HG02678 (cell line): ENCODE measurements at regions not wholly inside any gene's neighbourhood (a gene's known extent, or its start where the extent isn't known, plus 50 kb on each side); places are given as distances from the start of the nearest gene placed in this dataset.

ENCODE experiments used
- ATAC-seq: cut with Tn5 transposase; IDR thresholded peaks from one replicate; pipeline ENCODE4 v1.9.1; 2021; ENCODE audit warnings: mild to moderate bottlenecking, moderate library complexity; ENCODE audit not compliant: unreplicated experiment

DNA sequence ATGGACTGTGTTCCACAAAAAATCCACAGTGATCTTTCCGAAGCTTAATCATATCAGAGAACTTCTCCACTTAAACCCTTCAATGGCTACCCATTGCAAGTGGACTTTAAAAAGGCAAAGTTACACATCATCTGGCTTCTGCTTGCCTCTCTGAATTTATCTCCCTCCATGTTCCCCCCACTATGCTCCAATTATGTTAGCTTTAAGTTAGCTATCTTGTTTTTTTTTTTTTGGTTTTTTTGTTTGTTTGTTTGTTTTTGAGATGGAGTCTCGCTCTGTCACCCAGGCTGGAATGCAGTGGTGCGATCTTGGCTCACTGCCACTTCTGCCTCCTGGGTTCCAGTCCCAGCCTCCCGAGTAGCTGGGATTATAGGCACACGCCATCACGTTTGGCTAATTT lies 166.4 kb upstream of the ADGRL2 start:
- ATAC-seq = no peak

DNA sequence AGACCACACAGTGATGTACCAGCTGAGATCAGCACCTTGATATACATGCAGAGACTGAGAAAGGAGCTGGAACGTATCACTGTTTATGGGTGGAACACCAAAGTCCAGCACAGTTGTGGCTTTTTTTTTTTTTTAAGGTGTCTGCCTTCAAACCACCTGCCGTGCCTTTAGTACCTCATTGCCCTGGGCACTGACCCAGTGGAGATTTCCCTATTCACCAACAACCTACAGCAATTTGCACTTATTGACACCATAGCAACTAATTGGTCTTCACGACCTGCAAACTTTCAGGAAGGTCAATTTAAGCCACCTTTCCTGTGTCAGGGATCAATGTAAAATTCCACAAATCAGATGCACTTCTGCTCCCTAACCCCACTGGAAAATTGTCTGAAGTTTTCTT lies 181.6 kb upstream of the ADGRL2 start:
- no peak for ATAC-seq

DNA sequence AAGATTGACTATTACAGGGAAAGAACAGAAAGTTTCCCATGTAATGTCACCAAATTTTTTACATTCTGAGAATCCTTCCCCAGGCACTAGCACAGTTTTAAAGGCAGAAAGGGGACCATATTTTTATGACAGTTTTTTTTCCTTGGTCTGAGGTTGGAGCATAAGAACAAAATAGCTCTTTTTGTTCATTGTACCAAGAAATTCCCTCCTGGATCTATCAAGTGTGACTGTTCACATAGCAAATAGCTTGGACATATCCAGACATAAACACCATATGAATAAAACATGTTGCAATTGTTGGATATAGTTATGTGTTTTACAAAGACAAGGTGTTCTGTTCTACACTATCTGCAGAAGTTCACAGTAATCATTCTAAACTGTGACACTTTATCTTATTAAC lies 182.4 kb upstream of the ADGRL2 start:
- no peak for ATAC-seq

DNA sequence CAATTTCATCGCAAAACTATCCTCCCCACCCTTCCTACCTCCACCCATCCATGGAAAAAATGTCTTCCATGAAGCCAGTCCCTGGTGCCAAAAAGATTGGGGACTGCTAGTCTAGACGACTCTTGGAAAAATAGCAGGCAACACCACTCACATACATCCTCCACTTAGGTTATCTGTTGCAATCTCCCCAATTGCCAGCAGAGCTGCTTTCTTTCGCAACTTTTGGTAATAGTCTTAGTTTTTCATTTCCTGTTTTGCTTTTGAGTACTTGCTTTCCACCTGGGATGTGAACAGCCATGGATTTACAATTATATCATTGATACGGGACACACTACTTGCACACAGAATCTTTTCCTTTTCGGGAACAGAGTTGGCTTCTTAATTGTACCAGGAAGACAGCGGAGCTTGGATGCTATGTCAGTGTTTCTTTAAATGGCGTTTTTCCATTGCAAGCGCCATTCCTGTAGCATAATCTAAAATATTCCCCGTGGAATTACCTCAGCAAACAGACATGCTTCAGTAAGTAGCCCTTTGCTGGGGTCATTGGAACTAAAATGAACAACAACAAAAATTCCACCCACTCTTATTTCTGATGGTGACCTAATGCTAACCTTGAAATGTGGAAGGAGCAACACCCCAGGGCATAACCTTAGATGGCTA lies 183.3 kb upstream of the ADGRL2 start:
- ATAC-seq = no peak

DNA sequence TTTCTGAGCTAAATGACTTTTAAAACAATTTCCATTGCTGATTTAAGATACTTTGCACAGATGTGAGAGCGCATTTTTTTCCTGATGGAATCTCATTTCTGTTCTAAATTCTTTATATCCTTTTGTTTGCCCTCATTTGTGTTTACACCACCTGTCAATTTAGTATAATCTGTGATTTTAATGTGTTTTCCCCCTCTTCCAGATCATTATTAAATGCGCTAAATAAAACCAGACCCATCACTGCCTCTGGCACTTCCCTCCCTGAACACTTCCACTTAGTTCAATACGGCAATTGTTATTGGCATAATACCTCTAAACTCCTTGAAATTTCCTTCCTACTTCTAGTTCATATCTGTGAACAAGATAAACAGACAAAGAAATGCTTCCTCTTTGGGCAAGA lies 186.9 kb upstream of the ADGRL2 start:
- no peak for ATAC-seq

DNA sequence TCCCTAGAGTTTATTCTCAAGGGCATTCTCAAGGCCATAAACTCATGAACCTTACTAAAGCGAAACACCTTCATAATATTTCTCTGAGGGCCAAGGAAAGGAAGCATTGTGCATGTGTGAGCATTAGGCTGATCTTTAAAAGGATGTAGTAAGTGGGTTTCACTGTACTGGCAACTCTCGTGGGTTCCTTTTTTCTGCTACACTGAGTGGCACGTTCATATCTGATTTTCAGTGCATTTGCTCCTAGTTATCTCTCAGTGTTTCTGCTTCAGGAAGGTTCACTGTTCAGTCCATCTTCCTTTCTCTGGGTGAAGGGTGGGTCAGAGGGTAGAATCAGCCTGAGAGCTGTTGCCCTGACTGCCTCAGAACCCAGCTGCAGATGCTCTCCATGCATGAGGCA lies 192.8 kb upstream of the ADGRL2 start:
- ATAC-seq = no peak

DNA sequence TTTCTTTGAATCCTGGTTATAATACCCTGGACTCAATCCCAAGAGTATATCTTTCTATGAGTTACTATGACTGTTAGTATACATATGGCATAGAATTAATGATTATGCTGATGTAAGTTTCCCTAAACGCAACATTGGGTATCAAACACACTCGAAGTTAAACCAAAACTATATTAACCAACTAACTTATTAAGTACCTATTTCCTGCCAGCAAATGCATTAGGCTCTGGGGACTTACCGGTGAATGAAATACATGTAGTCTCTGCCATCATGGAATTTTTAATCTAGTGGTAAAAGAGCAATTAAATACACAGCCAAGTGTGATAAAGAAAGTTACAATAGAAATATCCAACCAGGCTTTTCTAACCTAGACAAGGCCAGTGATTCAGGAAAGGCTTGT lies 193.6 kb upstream of the ADGRL2 start:
- ATAC-seq = peak; percentile 40

DNA sequence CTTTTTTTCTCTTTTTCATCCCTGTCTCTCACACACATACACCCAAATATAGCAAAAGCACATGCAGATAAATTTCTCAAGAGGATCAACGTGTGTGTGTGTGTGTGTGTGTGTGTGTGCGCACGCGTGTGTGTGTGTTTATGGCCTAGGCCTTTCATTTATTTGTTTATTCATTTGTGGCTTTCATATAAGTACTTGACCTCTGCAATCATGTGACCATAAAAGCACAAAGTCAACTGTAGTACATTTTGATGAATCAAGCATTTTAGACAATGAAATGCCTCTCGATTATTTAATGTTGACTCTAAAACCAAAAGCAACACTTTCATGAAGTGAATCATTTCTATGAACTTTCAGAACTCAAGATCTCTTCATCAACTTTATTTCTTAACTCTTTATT lies 194.1 kb upstream of the ADGRL2 start:
- no peak for ATAC-seq

DNA sequence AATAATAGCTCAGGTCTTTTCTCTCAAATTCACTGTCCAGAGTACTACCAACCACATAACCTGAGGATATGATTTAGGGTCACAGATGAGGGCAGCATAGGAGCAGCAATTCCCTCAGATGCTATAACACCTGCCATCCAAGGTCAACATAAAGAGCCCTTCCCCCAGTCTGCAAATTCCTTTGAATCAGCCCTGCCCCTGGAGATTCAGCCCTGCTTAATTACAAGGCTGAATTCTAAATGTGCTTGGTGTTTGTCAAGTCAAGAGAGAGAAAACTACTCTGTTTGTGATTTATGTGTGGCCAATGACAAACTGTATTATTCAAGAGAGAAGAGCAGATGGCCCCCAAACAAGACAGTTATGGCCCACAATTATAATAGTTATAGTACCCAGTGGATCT lies 195.7 kb upstream of the ADGRL2 start:
- ATAC-seq = no peak

DNA sequence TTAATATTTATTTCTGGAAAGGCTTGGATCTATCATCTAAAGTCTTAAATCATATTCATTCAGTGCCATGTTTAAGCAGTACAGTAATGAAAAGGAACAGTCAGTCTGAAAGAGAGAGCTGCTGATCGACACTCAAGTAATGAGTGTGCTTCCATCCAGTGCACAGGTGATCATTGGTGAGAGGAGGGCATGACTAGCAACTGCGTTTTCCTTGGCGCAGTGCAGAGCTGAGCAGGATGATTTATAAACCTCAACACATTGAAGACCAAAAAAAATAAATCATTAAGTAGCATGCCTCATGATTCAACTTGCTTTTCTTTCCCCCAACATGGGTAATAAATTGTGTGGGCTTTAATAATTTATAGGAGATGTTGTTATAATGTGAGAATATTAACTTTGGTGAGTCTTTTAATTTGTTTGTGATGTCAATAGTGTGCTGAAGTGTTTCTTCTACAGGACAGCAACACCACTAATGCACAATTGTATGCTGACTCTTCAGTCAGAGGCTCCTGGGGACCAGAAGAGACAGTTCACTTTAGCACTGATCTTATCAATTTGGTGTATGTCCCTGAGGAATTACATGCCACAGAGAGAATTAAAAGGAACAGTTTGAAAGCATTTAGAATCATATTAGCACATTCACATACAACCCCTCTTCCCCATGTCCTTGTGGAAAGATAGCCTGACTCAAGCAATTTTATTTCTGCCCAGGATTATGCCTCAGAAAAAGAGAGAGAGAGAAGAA lies 199.7 kb upstream of the ADGRL2 start:
- ATAC-seq = peak; percentile 50

DNA sequence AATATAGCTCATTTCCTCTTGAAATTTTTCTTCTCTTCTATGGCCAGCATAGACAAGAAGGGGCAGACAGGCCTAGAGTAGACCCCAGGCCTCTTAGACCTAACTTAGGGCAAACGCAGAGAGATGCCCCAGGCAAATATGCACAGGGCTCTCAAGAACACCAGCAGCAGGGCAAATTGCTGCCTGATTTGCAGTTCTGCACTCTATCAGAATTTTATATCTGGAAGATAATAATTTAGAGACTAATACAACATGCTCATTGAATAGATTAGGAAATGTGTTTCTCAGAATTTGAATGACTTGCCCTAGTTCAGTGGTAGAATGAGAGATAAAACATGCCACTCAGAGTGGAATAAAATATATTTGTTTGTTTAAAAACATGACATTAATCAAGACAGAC lies 200.4 kb upstream of the ADGRL2 start:
- ATAC-seq = no peak

DNA sequence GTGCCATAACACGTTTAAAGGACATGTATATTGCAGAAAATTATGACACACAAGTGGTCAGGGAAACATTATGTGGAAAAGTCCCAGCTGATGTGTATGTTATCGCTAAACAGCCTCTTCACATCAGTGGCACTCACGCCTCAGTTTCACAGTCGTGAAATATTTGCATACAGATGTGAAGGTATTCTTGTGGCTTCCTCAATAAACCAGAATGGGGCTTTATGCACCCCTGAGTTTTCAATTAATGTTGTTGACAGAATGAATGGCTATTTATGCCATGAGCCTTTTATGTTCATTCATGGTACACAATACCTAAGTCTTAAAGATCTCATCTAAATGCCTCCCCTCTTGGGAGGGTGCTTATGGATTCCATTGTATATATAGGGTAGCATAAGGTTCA lies 202.1 kb upstream of the ADGRL2 start:
- peak; percentile 63 for ATAC-seq

DNA sequence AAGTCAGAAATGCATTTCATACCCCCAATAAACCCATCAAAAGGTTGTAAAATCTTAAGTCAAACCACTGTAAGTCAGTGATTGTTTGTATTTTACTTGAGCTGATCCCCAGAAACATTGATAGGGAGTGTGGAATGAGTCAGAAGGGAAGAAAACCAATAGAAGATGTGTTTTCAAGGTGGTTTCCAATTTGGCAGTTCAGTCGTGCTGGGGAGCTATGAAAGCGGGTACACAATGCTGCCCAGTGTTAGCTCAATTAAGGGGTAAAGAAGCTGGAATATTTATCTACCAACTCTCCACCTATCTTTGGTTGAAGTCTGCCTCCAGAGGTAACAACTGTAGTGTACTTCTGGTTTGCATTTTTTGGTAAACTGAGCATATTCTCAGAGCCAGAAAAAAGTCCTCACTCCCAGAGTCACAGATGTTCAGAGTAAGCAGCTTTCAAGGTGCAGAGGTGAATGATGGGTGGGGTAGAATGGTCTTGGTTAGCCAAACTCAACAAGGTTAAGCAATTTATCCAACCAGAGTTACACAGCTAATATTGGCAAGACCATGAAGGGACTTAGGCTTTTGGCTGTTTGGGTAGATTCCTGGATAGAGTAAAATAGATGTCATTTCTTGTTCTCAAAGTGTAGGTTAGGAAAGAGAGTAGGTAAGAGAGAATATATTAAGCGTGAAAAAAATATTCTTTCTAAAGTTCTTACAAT lies 202.9 kb upstream of the ADGRL2 start:
- ATAC-seq = peak; percentile 65

DNA sequence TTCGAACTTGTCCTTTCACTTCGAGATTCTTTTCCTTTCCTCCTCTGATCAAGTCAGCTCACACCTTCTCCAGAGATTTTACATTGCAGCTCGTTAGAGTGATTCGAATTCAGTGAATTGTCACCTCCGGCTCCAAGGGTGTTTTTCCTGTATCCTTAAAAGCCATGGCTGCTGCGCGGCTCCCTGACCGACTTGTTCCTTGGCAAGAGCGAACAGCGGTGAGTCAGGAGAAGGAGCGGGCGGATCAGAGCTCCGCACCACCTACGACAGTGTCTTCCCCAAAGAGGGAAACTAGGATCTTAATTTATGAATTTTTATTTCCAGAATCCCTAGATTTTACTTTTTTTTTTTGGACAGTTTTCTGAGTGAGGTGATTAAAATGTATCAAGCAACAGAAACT lies 204.4 kb upstream of the ADGRL2 start:
- ATAC-seq = no peak

DNA sequence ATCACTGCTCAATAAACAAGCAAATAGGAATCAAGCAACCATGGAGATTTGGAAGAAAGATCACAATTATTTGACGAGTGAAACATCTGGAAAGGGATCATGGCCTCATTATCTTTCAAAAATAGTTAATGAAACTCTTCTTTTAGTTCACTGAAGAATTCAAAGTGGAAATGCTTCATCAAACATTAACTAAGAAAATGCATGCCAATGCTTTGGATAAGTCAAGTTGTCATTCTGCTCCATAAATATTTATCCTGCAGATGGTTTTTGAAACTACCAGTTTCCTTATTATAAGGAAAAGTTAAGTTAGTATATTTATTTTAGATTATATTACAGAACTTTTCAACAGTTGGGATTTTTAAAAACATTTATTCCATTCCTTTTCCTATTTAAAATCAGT lies 206.5 kb upstream of the ADGRL2 start:
- ATAC-seq = no peak

DNA sequence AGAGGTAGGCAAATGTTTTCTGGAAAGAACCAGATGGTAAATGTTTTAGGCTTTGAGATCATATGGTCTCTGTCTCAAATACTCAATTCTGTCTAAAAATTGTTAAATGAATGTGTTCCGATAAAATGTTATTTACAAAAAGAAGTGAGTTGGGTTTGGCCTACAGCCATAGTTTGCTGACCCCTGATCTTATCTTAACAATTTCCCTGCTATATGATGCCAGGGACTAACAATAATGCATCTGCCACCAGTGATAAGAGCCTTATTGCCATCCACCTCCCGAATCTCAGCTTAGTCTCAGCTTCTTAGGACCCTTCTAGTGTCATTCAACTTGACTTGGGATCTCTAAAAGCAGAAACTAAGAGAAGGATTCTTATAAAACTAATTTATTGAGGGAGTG lies 208.5 kb upstream of the ADGRL2 start:
- no peak for ATAC-seq

DNA sequence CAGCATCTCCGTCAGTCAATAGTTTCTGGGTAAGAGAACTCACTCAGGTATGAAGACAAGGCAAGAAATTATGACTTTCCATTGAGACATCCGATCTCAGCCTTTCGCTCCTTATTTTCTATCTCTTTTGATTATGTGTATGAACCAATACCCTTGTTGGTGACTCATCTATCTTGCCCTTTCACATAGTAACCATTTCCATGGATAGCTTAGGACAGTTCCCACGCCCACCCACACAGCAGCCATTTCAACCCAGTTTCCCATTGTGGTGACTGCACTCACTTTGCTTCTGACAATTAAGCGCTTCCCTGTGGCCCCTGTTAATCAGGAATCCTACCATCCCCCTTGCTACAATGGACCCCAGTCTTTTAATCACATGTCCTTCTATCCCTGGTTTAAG lies 210.6 kb upstream of the ADGRL2 start:
- no peak for ATAC-seq

DNA sequence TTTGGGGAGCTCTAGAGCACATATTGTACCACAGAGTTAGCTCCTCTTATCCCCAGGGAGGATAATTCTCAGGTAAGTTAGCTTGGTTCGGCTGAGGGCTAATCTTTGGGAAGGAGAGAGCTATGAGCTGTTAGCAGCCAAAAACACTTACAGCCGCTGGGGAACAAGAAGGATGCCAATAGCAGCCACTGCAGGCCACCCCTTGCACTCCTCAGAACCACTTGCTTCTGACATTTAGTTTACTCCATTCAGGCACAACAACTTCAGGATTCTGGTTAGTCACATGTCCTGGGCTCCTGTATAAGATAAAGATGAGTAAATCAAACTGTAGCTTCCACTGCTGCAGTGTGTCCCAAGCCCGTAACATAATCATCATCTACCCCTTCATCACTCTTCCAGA lies 212.6 kb upstream of the ADGRL2 start:
- ATAC-seq = no peak

DNA sequence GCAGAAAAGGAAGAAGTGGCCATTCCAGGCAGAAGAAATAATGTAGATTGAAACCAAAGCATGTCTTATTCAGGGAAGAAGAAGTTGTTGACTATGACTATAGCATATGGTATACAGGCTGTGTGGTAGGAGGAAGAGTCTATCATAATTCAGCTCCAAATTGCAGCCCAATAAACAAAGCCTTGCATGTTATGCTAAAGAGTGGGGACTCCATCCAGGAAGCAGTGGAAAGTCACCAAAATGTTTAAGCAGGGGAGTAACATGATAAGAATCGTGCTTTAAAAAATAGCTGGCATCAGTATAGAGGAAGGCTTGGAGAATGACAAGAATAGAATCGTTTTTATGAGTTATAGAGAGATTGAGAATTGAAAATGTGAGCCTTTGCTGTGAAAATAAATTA lies 213.3 kb upstream of the ADGRL2 start:
- no peak for ATAC-seq

DNA sequence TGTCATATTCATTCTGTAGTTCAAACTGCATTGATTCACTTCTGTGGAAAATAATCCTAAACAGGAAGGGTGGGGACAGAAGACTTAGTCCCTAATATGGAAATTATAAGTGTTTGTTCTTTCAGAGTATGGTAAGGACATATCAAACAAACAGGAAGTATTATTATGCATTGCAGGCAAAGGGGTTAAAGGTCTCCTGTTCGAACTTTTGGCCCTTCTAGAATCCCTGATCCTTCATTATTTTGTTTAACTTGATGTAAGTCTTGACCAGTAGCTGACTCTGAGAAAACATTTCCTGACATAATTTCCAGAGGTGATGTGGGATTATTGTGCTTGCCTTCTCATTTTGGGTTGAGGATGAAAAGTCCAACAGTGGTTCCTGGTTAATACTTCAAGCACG lies 215.4 kb upstream of the ADGRL2 start:
- ATAC-seq = no peak

DNA sequence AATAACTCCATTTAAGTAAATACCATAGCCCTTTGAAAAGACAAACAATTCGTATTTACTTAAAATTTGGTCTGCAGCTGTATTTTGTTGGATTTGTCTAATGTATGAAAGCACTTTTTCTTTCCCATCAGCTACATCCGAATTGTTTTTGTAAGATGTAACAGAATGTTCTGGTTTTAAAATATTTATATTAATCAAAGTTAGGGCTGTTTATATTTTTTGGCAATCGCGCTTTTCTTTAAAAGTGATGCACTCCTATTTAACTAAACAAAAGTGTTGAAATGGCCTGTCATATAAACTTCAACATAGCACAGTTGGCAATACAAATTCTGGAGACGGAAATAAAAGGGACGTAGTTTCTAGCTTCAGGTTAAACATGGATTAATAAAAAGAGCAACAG lies 216.3 kb upstream of the ADGRL2 start:
- ATAC-seq = no peak

DNA sequence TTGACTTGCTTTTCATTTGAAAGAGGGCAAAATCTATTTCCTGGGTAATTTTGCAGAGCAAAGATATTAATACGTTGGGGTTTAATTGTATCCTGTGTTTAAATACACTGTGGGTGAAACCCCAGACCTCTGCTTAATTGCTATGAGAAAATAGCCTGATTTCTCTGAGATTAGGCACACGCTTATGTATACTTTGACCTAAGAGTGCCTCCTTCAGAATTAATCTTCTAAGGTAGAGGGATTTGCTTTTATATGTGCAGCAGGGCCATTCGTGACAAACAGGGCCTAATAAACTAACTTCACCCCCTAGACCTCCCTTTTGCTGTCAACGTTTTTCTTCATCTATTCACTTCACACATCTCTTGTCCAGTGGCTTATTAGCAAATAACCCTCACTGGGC lies 216.9 kb upstream of the ADGRL2 start:
- no peak for ATAC-seq
